Tibial nerve (tissue), 4 donors: ENCODE measurements at regions not wholly inside any gene's neighbourhood (a gene's known extent, or its start where the extent isn't known, plus 50 kb on each side); places are given as distances from the start of the nearest gene placed in this dataset.
"Not testable (repeated sequence)": the region's sequence is repeated elsewhere in the genome, so short reads cannot be mapped to it uniquely, and the experiment has no call there.

ENCODE experiments used
- CTCF ChIP-seq, 5 experiments: fragments of 200-600 bp in 3 of 5; fragments of 450-650 bp in 2 of 5; sonication (generic) in 3 of 5; IDR thresholded peaks; one replicate each; pipeline ENCODE4 v1.5.1; 2016 to 2019; ENCODE audit warnings: antibody characterized with exemption in 5 of 5, mild to moderate bottlenecking in 3 of 5, moderate library complexity in 2 of 5
- EP300 ChIP-seq, 2 donors: sonication (generic); formaldehyde crosslinking; IDR thresholded peaks; one replicate each; pipeline ENCODE4 v1.6.1; 2017; ENCODE audit warnings: antibody characterized with exemption in 2 of 2, mild to moderate bottlenecking in 1 of 2
- POLR2A ChIP-seq, 2 donors: fragments of 450-650 bp; IDR thresholded peaks; one replicate each; pipeline ENCODE4 v1.6.1; 2017; ENCODE audit warnings: antibody characterized with exemption in 2 of 2, mild to moderate bottlenecking in 2 of 2, moderate library complexity in 2 of 2

- TF ChIP-seq CTCF, EP300, POLR2A (IDR thresholded peaks at IDR 0.05): not testable (repeated sequence)
Observed at GRCh38 chr6:137809895-137810553, 57.0 kb upstream of the TNFAIP3 start.
